ENCODE measurements at regions not wholly inside any gene's neighbourhood (a gene's known extent, or its start where the extent isn't known, plus 50 kb on each side); places are given as distances from the start of the nearest gene placed in this dataset.
A peak's percentile ranks its signal among the peaks of the same experiment; 100 is the strongest.

DNA sequence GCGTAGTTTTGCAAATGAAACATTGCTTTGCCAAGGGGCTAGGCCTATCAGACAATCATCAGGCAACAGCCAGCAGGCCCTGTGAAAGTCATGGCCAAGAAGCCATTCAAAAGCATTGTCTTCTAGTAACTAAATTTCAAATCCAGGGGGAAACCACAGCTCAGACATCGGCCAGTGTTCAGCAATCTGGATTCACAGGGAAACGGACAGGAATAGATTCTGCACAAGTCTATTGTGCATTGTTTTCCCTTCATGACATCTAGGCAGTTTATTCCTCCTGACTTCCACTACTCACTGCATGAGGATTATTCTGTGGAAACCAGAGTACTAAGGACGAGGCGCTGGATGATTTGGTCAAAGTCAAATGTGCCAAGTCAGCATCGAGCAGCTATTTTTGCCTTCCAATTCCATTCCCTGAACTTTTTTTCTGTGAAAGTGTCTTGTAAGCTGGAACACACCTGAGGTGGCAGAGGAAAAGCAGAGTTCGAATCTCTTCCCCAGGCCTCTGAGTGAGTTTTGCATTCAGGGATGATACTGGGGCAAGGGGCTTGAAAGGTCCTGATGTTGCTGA is 75.4 kb downstream of the VCPKMT start:
- DNase-seq, result no peak

GRCh38 chr14:50041980-50042379 is 74.4 kb downstream of the VCPKMT start:
- no peak for DNase-seq

GRCh38 chr14:50044042-50044651 is 72.2 kb downstream of the VCPKMT start:
- DNase-seq, result peak; percentile 42

DNA sequence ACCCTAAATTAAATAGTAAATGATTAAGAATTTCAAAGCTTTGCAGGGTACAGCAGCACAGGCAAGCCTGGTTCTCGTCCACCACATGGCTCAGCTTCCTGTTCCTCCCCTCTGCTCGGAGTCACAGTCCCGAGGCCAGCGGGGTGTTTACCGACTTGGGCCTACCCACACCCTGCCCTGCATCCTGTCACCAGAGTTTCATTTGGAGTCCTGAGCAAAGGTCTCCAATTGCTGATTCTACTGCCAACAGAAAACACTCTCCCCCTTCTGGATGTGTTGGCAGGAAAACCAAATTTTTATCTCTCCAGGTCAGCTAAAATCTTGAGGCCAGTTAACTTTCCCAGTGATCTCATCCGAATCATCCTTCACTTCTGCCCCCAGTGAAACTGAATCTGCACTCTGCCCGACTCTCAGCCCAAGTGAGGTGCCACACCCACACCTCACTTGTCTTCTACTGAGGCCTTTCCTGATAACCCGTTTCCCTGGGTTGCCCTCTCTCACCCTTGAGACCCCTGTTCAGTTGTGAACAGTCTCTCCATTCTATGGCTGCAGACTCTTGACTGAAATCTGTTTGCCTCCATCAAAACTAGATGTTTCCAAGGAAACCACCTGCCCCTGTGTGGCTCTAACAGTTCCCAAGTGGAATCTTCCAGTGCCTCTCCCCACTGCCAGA is 71.2 kb downstream of the VCPKMT start:
- DNase-seq, result peak; percentile 86

GRCh38 chr14:50045837-50046236 is 70.5 kb downstream of the VCPKMT start:
- no peak for DNase-seq

GRCh38 chr14:50047274-50047676 is 69.1 kb downstream of the VCPKMT start:
- peak; percentile 39 for DNase-seq

DNA sequence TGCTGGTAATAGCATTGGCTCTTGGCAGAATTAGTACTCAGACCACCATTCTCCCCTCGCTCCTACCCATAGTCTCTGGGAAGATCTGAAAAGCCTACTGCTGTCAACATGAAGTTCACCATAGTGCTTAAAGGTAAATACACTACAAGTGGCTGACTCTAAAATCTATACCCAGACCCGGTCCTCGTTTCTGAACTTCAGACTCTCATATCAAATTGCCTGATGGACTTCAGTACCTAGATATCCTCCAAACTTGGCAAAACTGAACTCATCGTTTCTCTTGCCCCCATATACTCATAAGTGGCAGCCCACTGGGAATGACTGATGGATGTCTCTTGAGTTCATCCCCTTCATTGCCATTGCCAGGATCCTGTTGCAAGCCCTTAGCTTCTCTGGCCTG is 67.3 kb downstream of the VCPKMT start:
- DNase-seq, result no peak

DNA sequence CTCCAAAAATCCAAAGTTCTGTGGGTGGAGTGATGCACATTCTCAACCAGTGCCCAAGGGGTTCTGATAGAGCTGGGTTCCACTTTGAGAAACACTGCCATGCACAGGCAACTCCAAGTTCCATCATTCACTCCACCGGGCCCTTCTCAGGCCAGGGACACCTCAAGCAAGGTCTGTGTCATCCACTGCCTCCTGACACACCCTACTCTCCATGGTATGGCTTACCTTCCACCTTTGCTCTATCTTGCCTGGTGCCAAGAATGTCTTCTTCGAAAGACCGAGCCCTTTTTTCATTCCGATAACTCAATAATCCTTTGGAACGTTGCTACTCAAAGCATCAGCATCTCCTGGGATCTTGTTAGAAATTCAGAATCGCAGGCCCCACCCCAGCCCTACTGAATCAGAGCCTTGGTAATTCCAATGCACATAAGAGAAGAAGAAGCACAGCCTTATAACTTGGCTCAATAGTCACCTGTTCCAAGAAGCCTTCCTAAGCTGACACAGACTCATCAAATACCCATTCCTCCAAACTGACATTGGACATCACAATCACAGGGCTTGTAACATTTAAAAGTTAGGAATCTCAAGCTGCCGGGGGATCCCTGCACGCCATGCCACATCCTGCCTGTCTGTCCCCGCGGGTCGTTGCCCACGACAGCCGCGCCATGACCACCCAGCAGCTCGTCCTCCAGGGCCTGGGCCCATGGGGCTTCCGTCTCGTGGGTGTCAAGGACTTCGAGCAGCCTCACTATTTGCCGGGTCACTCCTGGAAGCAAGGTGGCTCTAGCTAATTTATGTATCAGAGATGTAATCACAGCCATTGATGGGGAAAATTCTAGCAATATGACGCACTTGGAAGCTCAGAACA is 66.4 kb downstream of the VCPKMT start:
- no peak for DNase-seq

DNA sequence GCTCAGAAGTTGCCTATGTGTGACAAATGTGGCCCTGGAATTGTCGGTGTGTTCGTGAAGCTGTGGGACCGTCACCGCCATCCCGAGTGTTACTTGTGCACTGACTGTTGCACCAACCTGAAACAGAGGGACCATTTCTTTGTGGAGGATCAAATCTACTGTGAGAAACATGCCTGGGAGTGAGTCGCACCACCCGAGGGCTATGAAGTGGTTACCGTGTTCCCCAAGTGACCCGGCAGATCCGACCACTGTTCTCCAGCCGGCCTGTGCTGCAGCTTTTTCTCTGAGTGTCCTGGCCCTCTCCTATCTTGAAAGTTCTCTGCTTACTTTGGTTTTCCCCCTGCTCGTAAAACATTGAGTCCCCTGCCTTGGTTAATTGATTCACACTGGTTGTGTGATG is 65.3 kb downstream of the VCPKMT start:
- DNase-seq, result no peak

GRCh38 chr14:50051706-50052105 is 64.7 kb downstream of the VCPKMT start:
- DNase-seq, result no peak

- no peak for DNase-seq
Observed at GRCh38 chr14:50052517-50052916, 63.9 kb downstream of the VCPKMT start.

- no peak for DNase-seq
Observed at GRCh38 chr14:50053935-50054334, 62.4 kb downstream of the VCPKMT start.

GRCh38 chr14:50055461-50056228 is 60.7 kb downstream of the VCPKMT start:
- peak; percentile 67 for DNase-seq

- no peak for DNase-seq
Observed at GRCh38 chr14:50056435-50056834, 59.9 kb downstream of the VCPKMT start.

DNA sequence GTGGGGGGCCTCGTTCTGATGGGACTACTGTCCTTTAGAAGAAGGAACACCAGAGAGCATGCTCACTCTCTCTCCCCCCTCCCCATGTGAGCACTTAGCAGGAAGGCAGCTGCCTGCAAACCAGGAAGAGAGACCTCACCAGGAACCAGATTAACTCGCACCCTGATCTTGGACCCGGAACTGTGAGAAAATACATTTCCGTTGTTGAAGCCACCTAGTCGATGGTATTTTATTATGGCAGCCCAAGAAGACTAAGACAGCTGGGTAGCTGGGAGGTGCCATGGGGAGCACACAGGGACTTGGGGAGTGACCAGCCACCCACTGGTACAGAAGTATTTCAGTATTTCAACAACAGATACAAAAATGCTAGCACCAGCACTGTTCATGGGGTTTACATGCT is 59.0 kb downstream of the VCPKMT start:
- no peak for DNase-seq

DNA sequence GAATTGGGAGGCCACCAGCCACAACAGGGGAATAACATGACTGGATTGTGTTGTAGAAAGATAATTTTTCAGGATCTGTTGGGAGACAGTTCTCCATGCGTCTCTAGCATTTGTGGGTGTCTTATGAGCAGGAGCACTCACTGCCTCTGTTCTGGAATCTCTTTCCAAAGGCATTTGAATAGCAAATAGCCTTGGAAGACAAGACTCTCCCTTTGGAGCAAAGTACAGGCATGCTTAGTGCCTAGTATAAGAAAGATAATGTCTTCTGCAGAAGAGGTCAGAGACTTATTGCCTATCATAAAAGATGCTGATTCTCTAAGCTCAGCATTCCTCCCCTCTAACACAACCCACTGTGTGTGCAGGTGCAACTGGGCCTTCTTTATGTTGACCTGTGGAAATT is 58.3 kb downstream of the VCPKMT start:
- no peak for DNase-seq
